HepG2 (cell line): ENCODE measurements at regions not wholly inside any gene's neighbourhood (a gene's known extent, or its start where the extent isn't known, plus 50 kb on each side); places are given as distances from the start of the nearest gene placed in this dataset.

ENCODE experiments used
- ATAC-seq: fragments of 200-7000 bp; cut with Tn5 transposase; 3 replicates; pipeline ENCODE4 v1.9.1; 2020; ENCODE audit warnings: mild to moderate bottlenecking, moderate library complexity
- BruUV-seq: library from RNA; stranded (reverse); fragments of 400-500 nt; replicated peaks from 2 replicates; lab custom pipeline; 2021; lab: Mats Ljungman, UMichigan
- CTCF ChIA-PET: fragments of 300-600 bp; formaldehyde crosslinking; extraction: SDS; loops from one replicate; lab custom pipeline; 2021; ENCODE audit warnings: low total read pairs, inconsistent platforms, low intra/inter-chr PET ratio; lab: Yijun Ruan, JAX
- POLR2A ChIA-PET: fragments of 350-600 bp; sonication (Branson Sonifier 250); formaldehyde crosslinking; loops from one replicate; lab custom pipeline; 2020; ENCODE audit warnings: antibody characterized with exemption, inconsistent platforms; lab: Yijun Ruan, JAX
- DNase-seq: peaks from one replicate; pipeline ENCODE4 v3.0.0-alpha.2; 2015; ENCODE audit warnings: low spot score
- FAIRE-seq: peaks from 3 replicates; lab custom pipeline; 2011; peaks lifted over from hg19 to GRCh38; lab: Jason Lieb, UNC
- H2AFZ ChIP-seq: one replicate; pipeline ENCODE4 v1.6.1; 2011; ENCODE audit warnings: low read length, inconsistent platforms
- H3K27ac ChIP-seq: fragments of 300-600 bp; 3 replicates; pipeline ENCODE4 v1.8.0; 2011; ENCODE audit warnings: mixed run types, mild to moderate bottlenecking, mixed read lengths, low read length, inconsistent platforms; ENCODE audit not compliant: insufficient read depth; ENCODE audit errors: extremely low read length
- H3K27me3 ChIP-seq, 2 experiments: fragments of 200-600 bp in 1 of 2; 2 replicates in 1 of 2; 3 replicates in 1 of 2; pipeline versions ENCODE4 v1.6.0 to v1.8.0; 2011; ENCODE audit warnings: low read length in 2 of 2, mild to moderate bottlenecking in 2 of 2, moderate library complexity in 2 of 2, inconsistent platforms in 1 of 2; ENCODE audit not compliant: insufficient read depth in 2 of 2, control insufficient read depth in 1 of 2
- H3K36me3 ChIP-seq, 2 experiments: fragments of 200-600 bp in 1 of 2; replicated peaks in 1 of 2; 2 replicates in 1 of 2; 3 replicates in 1 of 2; pipeline versions ENCODE4 v1.5.1 to v1.8.0; 2011; ENCODE audit warnings: low read length in 2 of 2, inconsistent platforms in 1 of 2; ENCODE audit not compliant: insufficient read depth in 2 of 2, control insufficient read depth in 1 of 2
- H3K4me1 ChIP-seq: 2 replicates; pipeline ENCODE4 v1.5.1; 2012; ENCODE audit warnings: low read length, inconsistent platforms; ENCODE audit not compliant: insufficient read depth
- H3K4me2 ChIP-seq: 2 replicates; pipeline ENCODE4 v1.6.0; 2011; ENCODE audit warnings: low read depth, low read length, inconsistent platforms
- H3K4me3 ChIP-seq, 3 experiments: fragments of 200-600 bp in 1 of 3; sonication (generic), shearing (Covaris generic) in 1 of 3; replicated peaks in 1 of 3; 2 replicates each; pipeline ENCODE4 v1.5.1; 2011 to 2016; ENCODE audit warnings: low read length in 3 of 3, inconsistent platforms in 2 of 3, low read depth in 2 of 3, mild to moderate bottlenecking in 2 of 3, control low read depth in 1 of 3, mixed read lengths in 1 of 3; ENCODE audit not compliant: insufficient read depth in 1 of 3
- H3K79me2 ChIP-seq: one replicate; pipeline ENCODE4 v1.6.1; 2011; ENCODE audit warnings: low read length, inconsistent platforms; ENCODE audit not compliant: insufficient read depth
- H3K9ac ChIP-seq: 2 replicates; pipeline ENCODE4 v1.6.0; 2011; ENCODE audit warnings: mild to moderate bottlenecking, low read depth, low read length, inconsistent platforms; ENCODE audit not compliant: insufficient read depth
- H3K9me3 ChIP-seq: 2 replicates; pipeline ENCODE4 v1.5.1; 2012; ENCODE audit warnings: mild to moderate bottlenecking, low read length
- H4K20me1 ChIP-seq: 2 replicates; pipeline ENCODE4 v1.6.0; 2011; ENCODE audit warnings: inconsistent platforms, mild to moderate bottlenecking, low read length, moderate library complexity; ENCODE audit not compliant: insufficient read depth
- ATAD3A ChIP-seq: sonication (generic); formaldehyde crosslinking; IDR thresholded peaks from 2 replicates; pipeline ENCODE4 v1.4.0; 2020; ENCODE audit warnings: missing genetic modification reagents
- KLF15 ChIP-seq: sonication (generic); formaldehyde crosslinking; IDR thresholded peaks from 2 replicates; pipeline ENCODE4 v1.8.1; 2023; ENCODE audit warnings: borderline replicate concordance, mild to moderate bottlenecking, inconsistent platforms, missing genetic modification reagents, mixed read lengths
- MATR3 ChIP-seq: sonication (generic); formaldehyde crosslinking; IDR thresholded peaks from 2 replicates; pipeline ENCODE4 v1.4.0; 2020; ENCODE audit warnings: missing genetic modification reagents
- NRL ChIP-seq: sonication (generic); formaldehyde crosslinking; IDR thresholded peaks from 2 replicates; pipeline ENCODE4 v1.5.0; 2020; ENCODE audit warnings: missing genetic modification reagents, mild to moderate bottlenecking, moderate library complexity, borderline replicate concordance
- YEATS2 ChIP-seq: sonication (generic); formaldehyde crosslinking; IDR thresholded peaks from 2 replicates; pipeline ENCODE4 v1.4.0; 2020; ENCODE audit warnings: missing genetic modification reagents, borderline replicate concordance
- ZNF775 ChIP-seq: sonication (generic); formaldehyde crosslinking; IDR thresholded peaks from 2 replicates; pipeline ENCODE4 v1.4.0; 2020; ENCODE audit warnings: missing genetic modification reagents, mild to moderate bottlenecking, moderate library complexity, borderline replicate concordance
- in situ Hi-C: cut with HindIII; loops from 2 replicates; pipeline ENCODE4 v1.10.0; 2017; ENCODE audit warnings: low pct_unique_long_range_greater_than_20kb; ENCODE audit not compliant: extremely low pct_ligation_motif_present
- intact Hi-C: fragments of 100-400 bp; cut with micrococcal nuclease; formaldehyde crosslinking; loops from one replicate; pipeline ENCODE4 v1.10.0; 2022; ENCODE audit not compliant: unreplicated experiment
- TF ChIP-seq, protein P1 (sequence below), 2 experiments: IDR thresholded peaks; 2 replicates each; pipeline ENCODE4 v1.6.1; 2011 to 2012; ENCODE audit warnings: low read length in 2 of 2, borderline replicate concordance in 1 of 2, low read depth in 1 of 2, mild to moderate bottlenecking in 1 of 2, moderate library complexity in 1 of 2

GRCh38 chr6:4687656-4687988 is 88.6 kb upstream of the CDYL start:
- FAIRE-seq: no peak
- CTCF ChIA-PET: no interaction called here
- H3K27ac ChIP-seq: no peak overlapping the region
- POLR2A ChIA-PET: no interaction called here
- no peaks in the 10 kb centered on the region for H3K9me3 ChIP-seq
- no peak overlapping the region for H3K9ac ChIP-seq
- BruUV-seq: no TSS peak
- no peaks in the 10 kb centered on the region for H3K36me3 ChIP-seq
- H3K4me1 ChIP-seq: no peaks in the 10 kb centered on the region
- no peaks in the 10 kb centered on the region for H3K79me2 ChIP-seq
- no peak for TF ChIP-seq KLF15 (CRISPR knock-in tag)
- TF ChIP-seq, protein P1, sequence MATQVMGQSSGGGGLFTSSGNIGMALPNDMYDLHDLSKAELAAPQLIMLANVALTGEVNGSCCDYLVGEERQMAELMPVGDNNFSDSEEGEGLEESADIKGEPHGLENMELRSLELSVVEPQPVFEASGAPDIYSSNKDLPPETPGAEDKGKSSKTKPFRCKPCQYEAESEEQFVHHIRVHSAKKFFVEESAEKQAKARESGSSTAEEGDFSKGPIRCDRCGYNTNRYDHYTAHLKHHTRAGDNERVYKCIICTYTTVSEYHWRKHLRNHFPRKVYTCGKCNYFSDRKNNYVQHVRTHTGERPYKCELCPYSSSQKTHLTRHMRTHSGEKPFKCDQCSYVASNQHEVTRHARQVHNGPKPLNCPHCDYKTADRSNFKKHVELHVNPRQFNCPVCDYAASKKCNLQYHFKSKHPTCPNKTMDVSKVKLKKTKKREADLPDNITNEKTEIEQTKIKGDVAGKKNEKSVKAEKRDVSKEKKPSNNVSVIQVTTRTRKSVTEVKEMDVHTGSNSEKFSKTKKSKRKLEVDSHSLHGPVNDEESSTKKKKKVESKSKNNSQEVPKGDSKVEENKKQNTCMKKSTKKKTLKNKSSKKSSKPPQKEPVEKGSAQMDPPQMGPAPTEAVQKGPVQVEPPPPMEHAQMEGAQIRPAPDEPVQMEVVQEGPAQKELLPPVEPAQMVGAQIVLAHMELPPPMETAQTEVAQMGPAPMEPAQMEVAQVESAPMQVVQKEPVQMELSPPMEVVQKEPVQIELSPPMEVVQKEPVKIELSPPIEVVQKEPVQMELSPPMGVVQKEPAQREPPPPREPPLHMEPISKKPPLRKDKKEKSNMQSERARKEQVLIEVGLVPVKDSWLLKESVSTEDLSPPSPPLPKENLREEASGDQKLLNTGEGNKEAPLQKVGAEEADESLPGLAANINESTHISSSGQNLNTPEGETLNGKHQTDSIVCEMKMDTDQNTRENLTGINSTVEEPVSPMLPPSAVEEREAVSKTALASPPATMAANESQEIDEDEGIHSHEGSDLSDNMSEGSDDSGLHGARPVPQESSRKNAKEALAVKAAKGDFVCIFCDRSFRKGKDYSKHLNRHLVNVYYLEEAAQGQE (IDR thresholded peaks at IDR 0.05; ENCODE audit: borderline replicate concordance in 1 of 2, low read depth in 1 of 2, low read length in 2 of 2): no peak
- TF ChIP-seq ATAD3A (CRISPR knock-in tag): no peak
- TF ChIP-seq NRL: no peak
- no peak for TF ChIP-seq ZNF775
- TF ChIP-seq MATR3 (CRISPR knock-in tag): no peak
- TF ChIP-seq YEATS2 (CRISPR knock-in tag): no peak
- TF ChIP-seq, all 625 proteins: peak for 0
- Histone ChIP-seq H3K27me3 (peaks cover 0 to 5% of the 10 kb centered on the region in 2 experiments; a peak in 2 of 5 replicates), H2AFZ (no peak overlapping the region), H3K4me3 (no peak overlapping the region), H4K20me1 (no peaks in the 10 kb centered on the region), H3K4me2 (no peak overlapping the region)
- in situ Hi-C loops (no loop called here), intact Hi-C loops (no loop called here)
- DNase-seq: no peak
- no peak for ATAC-seq
